ENCODE measurements at regions not wholly inside any gene's neighbourhood (a gene's known extent, or its start where the extent isn't known, plus 50 kb on each side); places are given as distances from the start of the nearest gene placed in this dataset.

DNA sequence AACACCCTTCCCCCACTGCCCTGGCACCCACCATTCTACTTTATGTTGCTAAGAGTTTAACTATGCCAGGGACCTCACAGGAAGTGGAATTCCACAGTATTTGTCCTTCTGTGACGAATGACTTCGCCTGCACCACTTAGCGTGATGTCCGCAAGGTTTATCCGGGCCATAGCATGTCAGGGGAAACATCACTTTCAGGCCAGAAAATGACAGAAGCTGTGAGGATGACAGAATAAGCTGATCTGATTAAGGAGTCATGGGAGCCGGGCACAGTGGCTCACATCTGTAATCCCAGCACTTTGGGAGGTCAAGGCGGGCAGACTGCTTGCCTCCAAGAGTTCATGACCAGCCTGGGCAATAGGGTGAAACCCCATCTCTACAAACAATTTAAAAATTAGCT lies 248.8 kb downstream of the EIPR1 start:
- Mint-ChIP-seq H3K27ac (no peak overlapping the region), H3K9me3 (ENCODE audit: low read depth) (no peaks in the 10 kb centered on the region), H3K4me1 (ENCODE audit: low read depth) (no peaks in the 10 kb centered on the region), H3K36me3 (ENCODE audit: insufficient read depth) (no peaks in the 10 kb centered on the region), H3K27me3 (no peaks in the 10 kb centered on the region), H3K4me3 (ENCODE audit: low read depth) (no peak overlapping the region)
- TF ChIP-seq, protein P1, sequence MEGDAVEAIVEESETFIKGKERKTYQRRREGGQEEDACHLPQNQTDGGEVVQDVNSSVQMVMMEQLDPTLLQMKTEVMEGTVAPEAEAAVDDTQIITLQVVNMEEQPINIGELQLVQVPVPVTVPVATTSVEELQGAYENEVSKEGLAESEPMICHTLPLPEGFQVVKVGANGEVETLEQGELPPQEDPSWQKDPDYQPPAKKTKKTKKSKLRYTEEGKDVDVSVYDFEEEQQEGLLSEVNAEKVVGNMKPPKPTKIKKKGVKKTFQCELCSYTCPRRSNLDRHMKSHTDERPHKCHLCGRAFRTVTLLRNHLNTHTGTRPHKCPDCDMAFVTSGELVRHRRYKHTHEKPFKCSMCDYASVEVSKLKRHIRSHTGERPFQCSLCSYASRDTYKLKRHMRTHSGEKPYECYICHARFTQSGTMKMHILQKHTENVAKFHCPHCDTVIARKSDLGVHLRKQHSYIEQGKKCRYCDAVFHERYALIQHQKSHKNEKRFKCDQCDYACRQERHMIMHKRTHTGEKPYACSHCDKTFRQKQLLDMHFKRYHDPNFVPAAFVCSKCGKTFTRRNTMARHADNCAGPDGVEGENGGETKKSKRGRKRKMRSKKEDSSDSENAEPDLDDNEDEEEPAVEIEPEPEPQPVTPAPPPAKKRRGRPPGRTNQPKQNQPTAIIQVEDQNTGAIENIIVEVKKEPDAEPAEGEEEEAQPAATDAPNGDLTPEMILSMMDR (IDR thresholded peaks at IDR 0.05; ENCODE audit: unreplicated experiment) = no peak
- DNase-seq (ENCODE audit: low spot score, unreplicated experiment) = no peak

GRCh38 chr2:3127710-3128109 lies 249.9 kb downstream of the EIPR1 start:
- no peak overlapping the region for H3K27ac Mint-ChIP-seq

DNA sequence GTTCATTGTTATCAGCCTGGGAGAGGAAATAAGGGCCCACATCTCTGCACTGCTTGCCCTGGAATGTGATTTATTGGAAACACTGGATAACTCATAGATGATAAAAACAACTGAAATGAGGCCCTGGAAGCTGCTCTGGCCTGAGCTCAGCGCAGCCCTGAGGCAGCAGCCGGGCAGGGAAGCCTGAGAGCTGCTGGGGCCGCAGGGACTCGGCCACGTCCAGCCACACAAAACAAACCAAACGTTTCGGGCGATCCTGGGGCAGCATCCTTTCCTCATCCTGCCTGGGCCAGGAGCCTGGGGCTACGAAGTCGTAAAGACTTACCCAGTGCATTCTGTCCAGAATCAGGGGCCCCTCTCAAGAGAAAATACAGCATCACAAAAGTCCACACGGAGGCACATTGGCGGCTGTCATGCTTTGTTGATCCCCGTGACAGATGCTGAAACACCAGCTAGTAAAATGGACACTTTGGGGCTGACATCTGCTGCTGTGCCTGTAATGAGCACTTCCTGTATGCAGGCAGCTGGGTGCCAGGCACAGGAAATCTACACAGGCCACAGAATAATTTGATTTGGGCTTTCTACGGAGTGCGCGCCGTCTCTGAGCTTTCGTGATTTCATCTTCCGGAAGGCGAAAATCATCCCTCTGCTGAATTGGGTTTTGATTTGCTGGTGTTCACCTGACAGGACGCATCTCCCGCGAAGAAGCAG lies 250.6 kb downstream of the EIPR1 start:
- H3K36me3 Mint-ChIP-seq (ENCODE audit: insufficient read depth) = no peaks in the 10 kb centered on the region
- H3K4me3 Mint-ChIP-seq (ENCODE audit: low read depth) = no peak overlapping the region
- H3K9me3 Mint-ChIP-seq (ENCODE audit: low read depth) = peaks cover 1% of the 10 kb centered on the region
- DNase-seq (ENCODE audit: low spot score, unreplicated experiment) = no peak
- TF ChIP-seq, protein P1 (IDR thresholded peaks at IDR 0.05; ENCODE audit: unreplicated experiment) = no peak
- no peaks in the 10 kb centered on the region for H3K27me3 Mint-ChIP-seq
- H3K27ac Mint-ChIP-seq = no peak overlapping the region
- no peaks in the 10 kb centered on the region for H3K4me1 Mint-ChIP-seq (ENCODE audit: low read depth)

More at GRCh38 chr2:3127710-3128109, 249.9 kb downstream of the EIPR1 start:
- no peak for DNase-seq (ENCODE audit: low spot score, unreplicated experiment)
- TF ChIP-seq, protein P1 (IDR thresholded peaks at IDR 0.05; ENCODE audit: unreplicated experiment) = no peak
- Mint-ChIP-seq H3K36me3 (ENCODE audit: insufficient read depth) (no peaks in the 10 kb centered on the region), H3K4me3 (ENCODE audit: low read depth) (no peak overlapping the region), H3K4me1 (ENCODE audit: low read depth) (no peaks in the 10 kb centered on the region), H3K9me3 (ENCODE audit: low read depth) (no peaks in the 10 kb centered on the region), H3K27me3 (no peaks in the 10 kb centered on the region)

- Mint-ChIP-seq H3K27ac (no peak overlapping the region), H3K36me3 (ENCODE audit: insufficient read depth) (peaks cover 3% of the 10 kb centered on the region), H3K4me3 (ENCODE audit: low read depth) (no peak overlapping the region), H3K9me3 (ENCODE audit: low read depth) (peaks cover 7% of the 10 kb centered on the region), H3K4me1 (ENCODE audit: low read depth) (no peaks in the 10 kb centered on the region), H3K27me3 (no peaks in the 10 kb centered on the region)
- no peak for DNase-seq (ENCODE audit: low spot score, unreplicated experiment)
- TF ChIP-seq, protein P1 (IDR thresholded peaks at IDR 0.05; ENCODE audit: unreplicated experiment) = no peak
These were observed 251.3 kb downstream of the EIPR1 start for GRCh38 chr2:3126171-3126910.

DNA sequence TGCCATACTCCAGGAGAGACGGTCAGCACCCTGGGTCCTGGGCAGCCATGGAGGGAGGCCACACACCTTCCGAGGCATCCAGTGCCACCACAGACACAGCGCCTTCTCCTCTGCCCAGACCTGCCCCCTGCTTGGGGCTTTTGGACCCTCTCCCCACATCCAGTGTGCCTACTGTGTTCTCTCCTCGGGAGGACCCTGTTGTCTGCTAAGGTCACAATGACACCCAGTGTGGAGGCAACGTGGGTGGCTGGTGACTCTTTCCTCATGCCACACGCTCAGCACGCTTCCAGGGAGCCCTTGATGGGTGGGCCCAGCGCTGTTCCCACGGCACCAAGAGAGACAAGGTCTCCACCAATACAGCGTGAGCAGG lies 251.9 kb downstream of the EIPR1 start:
- no peaks in the 10 kb centered on the region for H3K27me3 Mint-ChIP-seq
- no peak overlapping the region for H3K4me3 Mint-ChIP-seq (ENCODE audit: low read depth)
- H3K4me1 Mint-ChIP-seq (ENCODE audit: low read depth) = no peaks in the 10 kb centered on the region
- TF ChIP-seq, protein P1 (IDR thresholded peaks at IDR 0.05; ENCODE audit: unreplicated experiment) = no peak
- DNase-seq (ENCODE audit: low spot score, unreplicated experiment) = no peak
- no peak overlapping the region for H3K27ac Mint-ChIP-seq
- peaks cover 3% of the 10 kb centered on the region for H3K36me3 Mint-ChIP-seq (ENCODE audit: insufficient read depth)
- peaks cover 7% of the 10 kb centered on the region for H3K9me3 Mint-ChIP-seq (ENCODE audit: low read depth)

Data from progenitor cell of endocrine pancreas (in vitro differentiated cells).